ENCODE measurements at regions not wholly inside any gene's neighbourhood (a gene's known extent, or its start where the extent isn't known, plus 50 kb on each side); places are given as distances from the start of the nearest gene placed in this dataset.

GRCh38 chr12:77510985-77511384 is 319.7 kb upstream of the NAV3 start:
- no peak for TF ChIP-seq CTCF (IDR thresholded peaks at IDR 0.05; ENCODE audit: low read depth, low read length)
- no peak overlapping the region for H3K4me3 ChIP-seq (ENCODE audit: low read depth, low read length)

- TF ChIP-seq CTCF (IDR thresholded peaks at IDR 0.05; ENCODE audit: low read depth, low read length) = no peak
- no peak overlapping the region for H3K4me3 ChIP-seq (ENCODE audit: low read depth, low read length)
These were observed 326.2 kb upstream of the NAV3 start for GRCh38 chr12:77504466-77504865.

- H3K4me3 ChIP-seq (ENCODE audit: low read depth, low read length) = no peak overlapping the region
- TF ChIP-seq CTCF (IDR thresholded peaks at IDR 0.05; ENCODE audit: low read depth, low read length) = no peak
These were observed 330.6 kb upstream of the NAV3 start for GRCh38 chr12:77500089-77500488.

- TF ChIP-seq CTCF (IDR thresholded peaks at IDR 0.05; ENCODE audit: low read depth, low read length) = no peak
- H3K4me3 ChIP-seq (ENCODE audit: low read depth, low read length) = no peak overlapping the region
These were observed 333.0 kb upstream of the NAV3 start for GRCh38 chr12:77497647-77498046.

- no peak for TF ChIP-seq CTCF (IDR thresholded peaks at IDR 0.05; ENCODE audit: low read depth, low read length)
- H3K4me3 ChIP-seq (ENCODE audit: low read depth, low read length) = no peak overlapping the region
These were observed 334.0 kb upstream of the NAV3 start for GRCh38 chr12:77496714-77497113.

GRCh38 chr12:77494296-77494695 is 336.4 kb upstream of the NAV3 start:
- TF ChIP-seq CTCF (IDR thresholded peaks at IDR 0.05; ENCODE audit: low read depth, low read length) = no peak
- H3K4me3 ChIP-seq (ENCODE audit: low read depth, low read length) = no peak overlapping the region

GRCh38 chr12:77493302-77494168 is 337.2 kb upstream of the NAV3 start:
- no peak overlapping the region for H3K4me3 ChIP-seq (ENCODE audit: low read depth, low read length)

More at GRCh38 chr12:77493302-77494168, 337.2 kb upstream of the NAV3 start:
- no peak for TF ChIP-seq CTCF (IDR thresholded peaks at IDR 0.05; ENCODE audit: low read depth, low read length)
